SK-N-SH (cell line): ENCODE measurements at regions not wholly inside any gene's neighbourhood (a gene's known extent, or its start where the extent isn't known, plus 50 kb on each side); places are given as distances from the start of the nearest gene placed in this dataset.
"Not testable (repeated sequence)": the region's sequence is repeated elsewhere in the genome, so short reads cannot be mapped to it uniquely, and the experiment has no call there.

ENCODE experiments used
- EP300 ChIP-seq, 2 experiments: IDR thresholded peaks; 2 replicates each; pipeline versions ENCODE4 v1.4.0 to v1.6.1; 2012; ENCODE audit warnings: borderline replicate concordance in 1 of 2, low read depth in 1 of 2, low read length in 1 of 2
- FOXM1 ChIP-seq: IDR thresholded peaks from 2 replicates; pipeline ENCODE4 v1.4.0; 2012; ENCODE audit warnings: low read depth, mild to moderate bottlenecking
- GABPA ChIP-seq: IDR thresholded peaks from 2 replicates; pipeline ENCODE4 v1.4.0; 2012; ENCODE audit warnings: low read depth, mild to moderate bottlenecking
- JUND ChIP-seq: IDR thresholded peaks from 2 replicates; pipeline ENCODE4 v1.4.0; 2012
- MXI1 ChIP-seq: IDR thresholded peaks from 2 replicates; pipeline ENCODE4 v1.6.1; 2012; ENCODE audit warnings: mild to moderate bottlenecking, low read depth, low read length, improper control_type of control experiment
- POLR2AphosphoS5 ChIP-seq: IDR thresholded peaks from 2 replicates; pipeline ENCODE4 v1.6.1; 2012; ENCODE audit warnings: low read depth, low read length
- RAD21 ChIP-seq: IDR thresholded peaks from 2 replicates; pipeline ENCODE4 v1.6.1; 2012; ENCODE audit warnings: mild to moderate bottlenecking, low read length
- RCOR1 ChIP-seq: fragments of 150-350 bp; IDR thresholded peaks from 2 replicates; pipeline ENCODE4 v1.6.1; 2017; ENCODE audit warnings: antibody characterized with exemption, low read length
- TAF1 ChIP-seq: IDR thresholded peaks from 2 replicates; pipeline ENCODE4 v1.6.1; 2012; ENCODE audit warnings: low read depth, mild to moderate bottlenecking, low read length, moderate library complexity, borderline replicate concordance
- TF ChIP-seq, protein P1 (sequence below): IDR thresholded peaks from 2 replicates; pipeline ENCODE4 v1.6.1; 2012; ENCODE audit warnings: mild to moderate bottlenecking, low read depth, low read length, moderate library complexity
- TF ChIP-seq, protein P2 (sequence below): fragments of 200-600 bp; sonication (generic); IDR thresholded peaks from 2 replicates; pipeline ENCODE4 v1.6.1; 2017; ENCODE audit warnings: antibody characterized with exemption, mild to moderate bottlenecking, moderate library complexity
- TF ChIP-seq, protein P3 (sequence below): IDR thresholded peaks from 2 replicates; pipeline ENCODE4; 2012

DNA sequence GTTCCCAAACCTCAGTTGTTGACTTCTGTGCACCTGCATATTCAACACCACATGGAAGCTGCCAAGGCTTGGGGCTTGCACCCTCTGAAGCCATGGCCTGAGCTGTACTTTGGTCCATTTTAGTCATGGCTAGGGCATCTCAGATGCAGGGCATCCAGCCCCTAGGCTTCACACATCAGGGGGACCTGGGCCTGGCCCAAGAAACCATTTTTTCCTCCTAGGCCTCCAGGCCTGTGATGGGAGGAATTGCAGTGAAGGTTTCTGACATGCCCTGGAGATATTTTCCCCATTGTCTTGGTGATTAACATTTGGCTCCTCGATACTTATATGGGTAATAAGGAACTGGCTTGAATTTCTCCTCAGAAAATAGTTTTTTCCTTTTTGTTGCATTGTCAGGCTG lies 354.5 kb upstream of the ELAVL2 start:
- TF ChIP-seq, protein P1, sequence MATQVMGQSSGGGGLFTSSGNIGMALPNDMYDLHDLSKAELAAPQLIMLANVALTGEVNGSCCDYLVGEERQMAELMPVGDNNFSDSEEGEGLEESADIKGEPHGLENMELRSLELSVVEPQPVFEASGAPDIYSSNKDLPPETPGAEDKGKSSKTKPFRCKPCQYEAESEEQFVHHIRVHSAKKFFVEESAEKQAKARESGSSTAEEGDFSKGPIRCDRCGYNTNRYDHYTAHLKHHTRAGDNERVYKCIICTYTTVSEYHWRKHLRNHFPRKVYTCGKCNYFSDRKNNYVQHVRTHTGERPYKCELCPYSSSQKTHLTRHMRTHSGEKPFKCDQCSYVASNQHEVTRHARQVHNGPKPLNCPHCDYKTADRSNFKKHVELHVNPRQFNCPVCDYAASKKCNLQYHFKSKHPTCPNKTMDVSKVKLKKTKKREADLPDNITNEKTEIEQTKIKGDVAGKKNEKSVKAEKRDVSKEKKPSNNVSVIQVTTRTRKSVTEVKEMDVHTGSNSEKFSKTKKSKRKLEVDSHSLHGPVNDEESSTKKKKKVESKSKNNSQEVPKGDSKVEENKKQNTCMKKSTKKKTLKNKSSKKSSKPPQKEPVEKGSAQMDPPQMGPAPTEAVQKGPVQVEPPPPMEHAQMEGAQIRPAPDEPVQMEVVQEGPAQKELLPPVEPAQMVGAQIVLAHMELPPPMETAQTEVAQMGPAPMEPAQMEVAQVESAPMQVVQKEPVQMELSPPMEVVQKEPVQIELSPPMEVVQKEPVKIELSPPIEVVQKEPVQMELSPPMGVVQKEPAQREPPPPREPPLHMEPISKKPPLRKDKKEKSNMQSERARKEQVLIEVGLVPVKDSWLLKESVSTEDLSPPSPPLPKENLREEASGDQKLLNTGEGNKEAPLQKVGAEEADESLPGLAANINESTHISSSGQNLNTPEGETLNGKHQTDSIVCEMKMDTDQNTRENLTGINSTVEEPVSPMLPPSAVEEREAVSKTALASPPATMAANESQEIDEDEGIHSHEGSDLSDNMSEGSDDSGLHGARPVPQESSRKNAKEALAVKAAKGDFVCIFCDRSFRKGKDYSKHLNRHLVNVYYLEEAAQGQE: not testable (repeated sequence)
- TF ChIP-seq RCOR1; JUND; RAD21; FOXM1; TAF1; POLR2AphosphoS5; MXI1; EP300 (IDR thresholded peaks at IDR 0.05; ENCODE audit: borderline replicate concordance in 1 of 2, low read depth in 1 of 2, low read length in 1 of 2); GABPA: not testable (repeated sequence)
- TF ChIP-seq, protein P2, sequence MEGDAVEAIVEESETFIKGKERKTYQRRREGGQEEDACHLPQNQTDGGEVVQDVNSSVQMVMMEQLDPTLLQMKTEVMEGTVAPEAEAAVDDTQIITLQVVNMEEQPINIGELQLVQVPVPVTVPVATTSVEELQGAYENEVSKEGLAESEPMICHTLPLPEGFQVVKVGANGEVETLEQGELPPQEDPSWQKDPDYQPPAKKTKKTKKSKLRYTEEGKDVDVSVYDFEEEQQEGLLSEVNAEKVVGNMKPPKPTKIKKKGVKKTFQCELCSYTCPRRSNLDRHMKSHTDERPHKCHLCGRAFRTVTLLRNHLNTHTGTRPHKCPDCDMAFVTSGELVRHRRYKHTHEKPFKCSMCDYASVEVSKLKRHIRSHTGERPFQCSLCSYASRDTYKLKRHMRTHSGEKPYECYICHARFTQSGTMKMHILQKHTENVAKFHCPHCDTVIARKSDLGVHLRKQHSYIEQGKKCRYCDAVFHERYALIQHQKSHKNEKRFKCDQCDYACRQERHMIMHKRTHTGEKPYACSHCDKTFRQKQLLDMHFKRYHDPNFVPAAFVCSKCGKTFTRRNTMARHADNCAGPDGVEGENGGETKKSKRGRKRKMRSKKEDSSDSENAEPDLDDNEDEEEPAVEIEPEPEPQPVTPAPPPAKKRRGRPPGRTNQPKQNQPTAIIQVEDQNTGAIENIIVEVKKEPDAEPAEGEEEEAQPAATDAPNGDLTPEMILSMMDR: not testable (repeated sequence)
- TF ChIP-seq, protein P3, sequence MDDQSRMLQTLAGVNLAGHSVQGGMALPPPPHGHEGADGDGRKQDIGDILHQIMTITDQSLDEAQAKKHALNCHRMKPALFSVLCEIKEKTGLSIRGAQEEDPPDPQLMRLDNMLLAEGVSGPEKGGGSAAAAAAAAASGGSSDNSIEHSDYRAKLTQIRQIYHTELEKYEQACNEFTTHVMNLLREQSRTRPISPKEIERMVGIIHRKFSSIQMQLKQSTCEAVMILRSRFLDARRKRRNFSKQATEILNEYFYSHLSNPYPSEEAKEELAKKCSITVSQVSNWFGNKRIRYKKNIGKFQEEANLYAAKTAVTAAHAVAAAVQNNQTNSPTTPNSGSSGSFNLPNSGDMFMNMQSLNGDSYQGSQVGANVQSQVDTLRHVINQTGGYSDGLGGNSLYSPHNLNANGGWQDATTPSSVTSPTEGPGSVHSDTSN: not testable (repeated sequence)
